CD4-positive, alpha-beta T cell treated with Interleukin-6 at 100 ng/mL for 8 hours (primary cell): ENCODE measurements at regions not wholly inside any gene's neighbourhood (a gene's known extent, or its start where the extent isn't known, plus 50 kb on each side); places are given as distances from the start of the nearest gene placed in this dataset.

Experiments used
- DNase-seq: peaks from one replicate; pipeline ENCODE4 v3.0.0-alpha.2; 2020; ENCODE audit warnings: mixed read lengths, low spot score

DNA sequence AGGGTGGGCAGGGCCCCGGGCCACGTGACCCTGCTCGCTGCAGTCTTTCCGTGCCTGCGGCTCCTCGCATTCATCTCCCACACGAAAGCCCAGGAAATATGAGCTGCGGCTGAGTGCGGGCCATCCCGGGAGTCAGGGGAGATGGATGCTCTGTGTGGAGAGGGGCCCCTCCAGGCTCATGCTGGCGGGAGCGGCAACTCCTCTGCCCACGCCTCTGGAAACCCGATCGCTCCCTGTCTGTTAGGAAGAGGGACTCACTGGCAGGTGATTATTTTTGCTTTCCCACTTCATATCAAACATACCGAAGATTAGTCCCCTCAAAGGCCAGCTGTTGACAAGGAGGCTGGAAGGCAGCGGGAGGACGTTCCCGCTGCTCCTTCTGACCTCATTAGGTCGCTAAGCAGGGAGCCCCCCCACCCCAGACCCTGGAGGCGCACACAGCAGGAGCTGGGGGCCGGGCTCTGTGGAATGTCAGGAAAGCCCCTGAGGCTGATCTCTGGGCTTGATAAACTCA is 228.5 kb downstream of the FOXL1 start:
- DNase-seq: no peak

DNA sequence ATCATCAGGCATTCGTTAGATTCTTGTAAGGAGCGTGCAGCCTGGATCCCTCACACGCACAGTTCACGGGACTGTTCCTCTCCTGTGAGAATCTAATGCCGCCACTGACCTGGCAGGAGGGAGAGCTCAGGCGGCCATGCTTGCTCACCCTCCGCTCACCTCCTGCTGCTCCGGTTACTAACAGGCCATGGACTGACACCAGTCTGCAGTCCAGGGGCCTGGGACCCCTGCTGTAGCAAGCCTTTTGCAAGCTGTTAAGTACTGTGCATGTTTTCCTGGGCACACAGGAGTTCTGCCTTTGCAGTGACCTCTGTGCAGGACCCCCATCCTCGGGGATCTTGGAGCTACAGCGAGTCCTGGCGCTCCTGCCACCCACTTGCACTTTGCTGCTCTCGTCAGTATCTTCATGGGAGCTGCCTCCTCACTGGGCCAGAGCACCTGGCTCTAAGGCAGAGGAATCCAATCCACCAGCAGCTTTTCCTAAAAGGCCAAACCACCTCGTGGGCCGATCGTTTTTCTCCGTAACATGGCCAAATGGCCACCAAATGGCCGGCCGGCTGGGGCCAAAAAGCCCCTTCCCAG is 230.6 kb downstream of the FOXL1 start:
- DNase-seq: no peak

DNA sequence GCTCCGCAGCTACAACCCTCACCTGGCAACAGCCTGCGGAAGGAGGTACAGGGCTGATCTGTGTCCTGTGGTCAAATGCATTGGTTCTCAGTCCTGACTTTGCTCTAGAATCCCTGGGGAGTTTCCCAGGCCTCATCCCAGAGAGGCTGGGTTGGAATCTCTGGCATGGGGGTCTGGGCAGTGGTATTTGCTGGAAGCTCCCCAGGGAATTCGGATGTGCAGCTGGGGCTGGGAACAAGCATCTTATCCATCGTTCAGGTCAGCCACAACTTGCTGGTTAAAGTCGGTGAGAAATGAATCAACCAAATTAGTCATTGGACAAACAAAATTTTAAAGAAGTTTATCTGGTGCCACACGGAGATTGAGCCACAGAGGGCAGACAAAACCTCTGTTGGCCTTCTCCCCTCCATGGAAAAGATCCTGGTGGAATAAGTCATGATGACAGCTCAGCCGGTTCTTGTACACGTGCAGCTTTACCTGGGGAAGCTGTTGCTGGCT is 231.2 kb downstream of the FOXL1 start:
- no peak for DNase-seq

DNA sequence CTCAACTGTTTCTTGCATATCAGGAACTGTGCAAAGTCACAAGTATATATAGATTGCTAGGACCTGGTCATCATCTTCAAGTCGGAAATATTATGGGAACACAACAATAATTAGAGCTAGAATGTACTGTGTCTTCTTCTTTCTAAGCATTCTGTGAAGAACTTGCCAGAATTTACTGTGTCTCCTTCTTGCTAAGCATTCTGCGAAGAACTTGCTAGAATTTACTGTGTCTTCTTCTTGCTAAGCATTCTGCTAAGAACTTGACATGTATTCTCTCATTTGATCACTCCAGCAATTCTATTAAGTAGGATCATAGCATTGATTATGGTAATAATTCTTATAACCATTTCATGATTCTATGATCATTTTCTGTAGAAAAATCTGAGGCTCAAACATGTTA is 231.7 kb downstream of the FOXL1 start:
- DNase-seq: no peak

DNA sequence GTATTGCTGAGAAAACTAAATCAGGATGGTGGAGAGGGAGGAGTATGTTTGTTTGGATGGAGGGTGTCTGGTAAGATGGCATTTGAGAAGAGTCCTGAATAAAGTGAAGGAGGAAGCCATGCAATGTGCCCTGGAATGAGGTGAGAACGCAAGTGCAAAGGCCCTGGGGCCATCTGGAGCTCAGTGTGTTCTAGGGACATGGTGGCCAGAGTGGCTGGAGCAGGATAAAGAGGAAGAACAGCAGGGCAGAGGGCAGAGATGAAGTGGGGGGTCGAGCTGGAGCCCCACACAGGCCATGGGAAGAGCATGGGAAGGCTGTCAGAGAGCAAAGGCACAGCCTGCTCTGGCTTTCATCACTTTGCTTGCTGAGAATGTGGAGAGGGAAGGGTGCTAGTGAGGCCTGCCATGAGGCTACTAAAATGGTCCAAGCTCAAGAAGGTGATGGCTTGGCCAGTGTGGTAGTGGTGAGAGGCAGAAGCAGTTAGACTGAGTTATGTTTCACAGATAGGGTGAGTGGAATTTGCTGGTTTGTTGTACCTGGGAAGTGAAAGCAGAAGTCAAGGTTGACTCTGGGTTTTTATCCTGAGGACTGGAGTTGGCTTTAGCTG is 234.1 kb downstream of the FOXL1 start:
- DNase-seq: no peak

DNA sequence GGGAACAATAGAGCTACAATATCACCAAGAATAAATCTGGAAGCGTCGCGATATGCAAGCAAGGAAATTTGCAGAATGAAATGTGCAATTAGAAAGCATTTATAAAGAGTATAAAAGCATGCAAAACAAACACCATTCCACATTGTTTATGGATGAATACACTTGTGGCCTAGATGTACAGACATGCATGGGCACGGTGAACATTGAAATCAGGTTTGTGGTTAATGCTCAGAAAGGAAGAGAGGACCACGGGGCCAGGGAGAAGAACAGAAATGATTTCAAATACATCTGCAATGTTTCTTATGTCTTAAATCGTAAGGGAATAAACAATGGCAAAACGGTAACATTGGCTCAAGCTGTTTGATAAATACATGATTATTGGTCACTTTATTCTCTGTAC is 235.9 kb downstream of the FOXL1 start:
- DNase-seq: no peak

DNA sequence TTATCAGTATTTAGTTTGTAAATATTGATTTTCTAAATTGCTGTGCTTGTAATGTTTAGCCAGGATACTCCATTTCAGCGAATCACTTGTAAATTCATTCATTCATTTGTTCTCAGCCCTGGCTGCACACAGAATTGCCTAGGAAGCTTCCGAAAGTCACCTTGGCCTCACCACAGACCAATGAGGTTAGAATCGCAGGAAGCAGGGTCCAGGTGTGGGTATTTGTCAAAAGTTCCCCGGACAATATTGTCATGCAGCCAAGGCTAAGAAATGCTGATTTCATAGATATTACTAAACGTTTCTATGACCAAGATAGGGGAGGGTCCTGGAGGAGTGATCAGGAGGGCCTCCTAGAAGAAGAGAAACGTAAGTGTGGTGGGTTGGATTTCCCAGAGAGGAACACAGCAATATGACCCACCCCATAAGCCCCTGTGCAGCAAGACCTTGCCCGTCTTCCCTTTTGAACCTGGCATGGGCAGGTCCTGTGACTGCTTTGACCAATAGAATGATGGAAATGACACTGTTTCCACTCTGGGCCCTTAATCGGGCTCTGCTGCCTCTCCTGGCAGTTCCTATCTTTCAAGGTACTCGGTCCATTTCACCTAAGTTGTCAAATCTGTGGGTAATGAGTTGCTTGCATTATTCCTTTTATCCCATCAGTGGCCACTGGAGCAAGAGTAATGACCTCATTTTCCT is 238.7 kb downstream of the FOXL1 start:
- no peak for DNase-seq

DNA sequence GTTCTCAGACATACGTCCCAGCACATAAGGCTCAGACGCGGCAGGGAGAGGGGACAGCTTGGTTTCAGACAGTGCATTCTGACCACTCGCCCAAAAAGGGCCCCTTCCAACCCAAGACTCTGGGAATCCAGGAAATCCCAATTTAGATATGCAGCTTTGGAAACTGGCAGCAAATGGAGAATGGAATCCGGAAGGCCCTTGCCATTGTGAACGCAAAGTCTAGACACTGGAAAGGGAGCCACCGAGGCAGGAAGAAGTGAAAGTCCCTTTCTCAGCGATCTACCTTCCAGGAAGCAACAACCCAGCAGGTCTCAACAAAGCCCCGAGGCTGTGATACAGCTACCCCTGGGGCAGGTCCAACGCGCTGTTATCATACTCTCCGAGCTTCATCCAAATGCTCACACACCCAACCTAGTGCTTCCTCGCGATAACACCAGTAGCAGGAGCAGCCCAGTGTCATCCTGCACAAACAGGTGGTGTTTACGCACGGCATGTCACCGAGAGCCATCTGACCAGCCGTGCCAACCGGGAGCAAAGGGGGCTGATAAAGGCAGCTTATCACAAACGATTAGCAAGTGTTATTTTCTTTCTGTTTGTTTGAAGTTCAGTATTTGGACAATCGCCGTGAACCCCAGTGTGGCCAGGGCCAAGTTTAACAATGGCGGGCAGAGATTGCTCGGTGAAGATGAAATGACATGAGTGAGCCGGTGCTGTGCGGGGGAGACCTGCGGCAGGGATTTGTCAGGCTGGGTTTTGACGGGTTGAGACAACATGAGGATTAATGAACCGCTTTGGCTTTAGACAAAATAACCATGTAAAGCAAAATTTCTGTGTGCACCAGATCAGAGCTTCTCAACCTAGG is 240.6 kb downstream of the FOXL1 start:
- no peak for DNase-seq

DNA sequence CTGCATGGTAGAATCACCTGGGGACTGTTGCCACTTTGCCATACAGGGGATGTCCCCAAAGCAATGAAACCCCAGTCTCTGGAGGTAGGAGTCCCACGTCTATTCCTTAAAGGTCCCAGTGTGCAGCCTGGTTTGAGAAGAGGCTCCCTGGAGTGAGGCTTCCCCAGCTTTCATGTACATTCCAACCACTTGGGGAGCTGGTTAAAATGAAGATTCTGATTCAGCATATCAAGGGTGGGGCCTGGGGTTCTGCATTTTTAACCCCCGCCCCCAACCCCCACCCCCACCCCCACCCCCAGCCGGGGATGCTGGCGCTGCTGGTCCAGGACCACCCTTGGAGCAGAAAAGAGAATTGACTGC is 241.2 kb downstream of the FOXL1 start:
- no peak for DNase-seq

DNA sequence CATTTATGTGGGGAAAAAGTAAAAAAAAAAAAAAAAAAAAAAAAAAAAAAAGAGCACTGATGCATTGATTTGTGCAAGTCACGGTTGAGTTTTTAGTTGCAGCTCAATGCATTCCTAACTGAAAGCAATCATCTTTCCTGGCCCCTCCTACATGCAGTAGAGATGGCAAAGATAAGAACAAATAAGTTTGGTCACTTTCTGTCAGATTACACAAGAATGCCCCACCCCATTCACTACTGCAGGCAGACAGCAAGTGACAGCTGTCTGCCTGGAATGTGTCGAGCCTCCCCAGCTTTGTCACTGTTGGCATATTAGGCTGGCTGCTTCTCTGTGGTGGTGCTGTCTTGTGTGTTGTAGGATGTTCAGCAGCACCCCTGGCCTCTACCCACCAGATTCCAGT is 243.5 kb downstream of the FOXL1 start:
- no peak for DNase-seq

DNA sequence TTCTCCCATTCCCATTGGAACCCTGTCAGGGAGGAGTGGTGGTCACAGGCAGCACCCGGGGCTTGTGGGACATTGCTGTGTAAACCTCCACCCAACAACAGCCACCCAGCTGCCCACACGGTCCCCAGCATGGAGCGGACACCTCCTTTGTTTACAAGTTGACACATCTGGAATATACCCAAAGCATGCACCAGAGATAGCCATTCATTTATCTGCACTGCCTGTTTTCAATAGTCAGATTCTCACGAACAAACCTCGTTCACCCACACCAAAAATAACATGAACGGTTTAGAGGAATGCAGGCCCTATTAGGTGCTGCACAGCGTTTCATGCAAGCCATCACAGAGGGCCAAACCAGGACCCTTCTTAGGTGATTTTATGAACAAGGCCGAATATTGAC is 244.8 kb downstream of the FOXL1 start:
- no peak for DNase-seq

DNA sequence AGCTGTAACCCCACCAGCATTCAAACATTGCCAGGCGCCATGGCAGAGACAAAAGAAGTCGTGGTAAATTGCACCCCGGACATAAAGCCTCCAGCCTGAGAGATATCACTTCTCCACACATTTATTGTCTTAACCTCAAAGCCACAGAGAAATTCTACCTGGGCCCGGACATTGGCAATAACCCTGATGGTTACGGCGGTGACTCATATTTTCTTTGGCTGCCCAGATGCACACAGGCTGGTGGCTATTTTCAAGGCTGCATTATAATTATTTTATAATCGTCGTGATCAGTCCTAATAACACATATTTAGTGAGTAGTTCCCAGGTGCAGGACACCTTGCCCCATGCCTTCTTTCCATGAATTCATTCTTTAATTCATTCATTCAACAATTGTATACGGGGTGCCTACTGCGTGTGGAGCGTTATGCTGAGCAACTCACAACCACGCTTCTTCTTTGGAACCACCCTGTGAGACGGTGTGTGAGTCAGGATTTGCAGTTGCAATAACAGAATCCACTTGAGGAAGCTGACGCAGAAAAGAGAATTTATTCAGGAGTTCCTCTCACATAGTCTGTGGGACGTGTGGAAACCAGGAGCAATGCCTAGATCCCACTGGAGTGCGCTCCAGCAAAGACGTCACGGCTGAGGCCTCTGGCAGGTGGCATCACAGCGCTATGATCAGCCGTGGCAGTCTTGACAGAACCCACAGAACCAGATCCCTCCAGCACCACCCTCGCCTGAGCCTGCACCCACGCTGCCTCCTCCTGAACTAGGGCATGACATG is 245.7 kb downstream of the FOXL1 start:
- no peak for DNase-seq

DNA sequence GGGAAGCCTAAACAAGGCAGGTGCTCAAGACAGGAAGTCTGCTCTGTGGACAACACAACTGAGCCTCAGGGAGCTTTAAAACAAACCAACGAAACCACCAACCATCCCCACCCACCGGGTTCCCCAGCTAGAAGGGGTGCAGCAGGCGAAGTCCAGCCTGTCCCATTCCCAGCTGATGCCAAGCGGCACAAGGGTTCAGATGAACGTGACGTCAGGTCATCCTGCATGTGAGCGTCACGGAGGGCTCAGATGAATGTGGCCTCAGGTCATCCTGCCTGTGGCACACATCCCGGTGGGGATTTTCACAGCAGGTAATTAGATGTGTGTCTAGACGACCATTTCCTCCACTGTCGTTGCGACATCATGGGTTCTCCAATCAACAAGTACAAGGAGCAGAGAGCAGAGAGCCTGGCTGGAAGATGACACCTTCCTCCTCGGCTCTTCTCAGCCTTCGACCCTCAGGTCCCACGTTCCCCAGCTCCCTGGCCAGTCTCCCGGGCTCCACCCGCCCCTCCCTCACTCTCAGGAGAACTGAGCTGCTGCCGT is 246.5 kb downstream of the FOXL1 start:
- DNase-seq: no peak

DNA sequence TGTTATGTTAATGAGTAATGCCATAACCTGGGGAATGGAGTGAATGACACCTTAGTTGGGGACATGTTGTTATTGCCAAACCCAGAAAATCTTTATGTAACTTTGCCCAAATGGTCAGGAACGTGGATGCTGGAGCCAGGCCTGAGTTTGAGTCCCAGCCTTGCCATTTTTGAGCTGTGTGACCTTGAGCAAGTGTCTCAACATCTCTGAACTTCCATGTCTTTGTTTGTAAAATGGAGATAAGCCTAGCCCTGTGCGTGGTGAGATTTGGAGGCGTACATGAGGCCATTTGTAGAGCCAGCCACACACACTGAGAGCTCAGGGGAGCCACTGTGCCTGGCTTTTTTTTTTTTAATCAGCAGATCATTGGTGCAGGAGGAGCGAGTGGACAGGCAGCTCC is 247.3 kb downstream of the FOXL1 start:
- no peak for DNase-seq

DNA sequence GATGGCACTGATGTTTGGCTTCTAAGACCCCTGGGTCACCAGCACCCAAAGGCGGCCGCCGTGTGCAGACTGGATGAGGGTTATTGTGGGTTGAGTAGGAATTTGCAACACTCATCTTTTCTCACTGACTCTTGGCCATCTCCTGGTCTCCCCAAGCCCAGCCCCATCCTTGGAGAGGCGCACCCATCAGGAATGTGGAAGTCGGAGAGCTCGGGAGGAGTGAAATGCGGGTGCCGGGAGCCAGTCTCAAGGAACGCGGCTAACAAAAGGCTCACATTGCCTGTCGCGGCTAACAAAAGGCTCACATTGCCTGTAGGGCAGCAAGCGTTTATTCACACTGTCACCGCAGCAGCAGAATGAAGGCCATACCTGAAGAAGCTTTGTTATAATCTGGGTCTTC is 248.6 kb downstream of the FOXL1 start:
- no peak for DNase-seq

DNA sequence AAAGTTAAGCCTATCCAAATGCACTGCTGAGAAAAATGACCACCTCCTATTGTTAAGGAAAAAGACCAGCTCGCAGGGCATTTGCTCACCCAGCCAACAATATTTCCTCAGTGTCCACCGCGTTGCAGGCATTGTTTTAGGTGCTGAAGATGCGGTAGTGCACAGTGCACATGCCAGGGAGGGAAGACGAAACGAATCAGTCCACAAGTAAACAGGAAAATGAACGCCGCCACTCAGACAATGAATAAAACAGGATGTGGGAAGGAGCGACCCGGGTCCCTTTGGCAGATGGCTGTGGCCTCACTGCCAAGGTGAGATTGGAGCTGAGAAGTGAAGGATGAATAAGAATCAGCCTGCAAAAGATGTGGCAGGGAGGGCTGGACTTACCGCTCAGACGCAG is 249.2 kb downstream of the FOXL1 start:
- DNase-seq: no peak

DNA sequence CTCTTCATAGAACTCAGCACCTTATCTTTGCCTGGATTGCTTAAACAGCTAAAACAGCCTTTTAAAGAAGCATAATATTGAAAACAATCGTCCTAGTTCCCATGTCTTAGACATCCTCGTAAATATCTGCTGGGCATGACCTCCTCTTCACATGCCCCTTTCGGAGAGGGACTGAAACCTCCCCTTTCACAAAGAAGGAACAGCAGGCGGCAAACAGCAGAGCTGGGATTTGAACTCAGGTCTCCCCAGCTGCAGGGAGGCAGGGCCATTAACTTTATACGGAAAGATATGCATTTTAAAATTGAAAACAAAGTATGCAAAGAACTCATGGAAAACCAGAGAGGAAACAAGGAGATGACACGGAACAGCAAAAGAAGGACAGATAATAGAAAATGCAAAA is 249.9 kb downstream of the FOXL1 start:
- no peak for DNase-seq

DNA sequence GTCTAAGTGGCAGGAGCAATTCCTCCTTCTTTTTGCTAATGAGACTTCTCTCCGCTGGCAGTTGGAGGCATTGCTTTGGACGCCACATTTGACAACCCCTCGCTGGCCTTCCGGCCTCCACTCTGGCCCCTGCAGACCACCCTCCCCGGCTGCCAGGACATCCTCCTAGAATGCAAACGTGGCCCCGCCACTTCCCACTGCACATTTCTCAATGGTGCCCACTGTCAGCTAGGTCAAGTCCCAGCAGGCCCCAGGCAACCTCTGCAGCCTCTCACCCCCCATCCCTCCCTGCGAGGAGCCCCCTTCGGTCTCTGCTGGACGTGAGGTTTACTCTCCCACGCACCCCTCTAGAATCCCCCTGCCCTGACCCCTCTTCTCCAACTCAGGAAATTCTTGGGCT is 250.3 kb downstream of the FOXL1 start:
- no peak for DNase-seq

DNA sequence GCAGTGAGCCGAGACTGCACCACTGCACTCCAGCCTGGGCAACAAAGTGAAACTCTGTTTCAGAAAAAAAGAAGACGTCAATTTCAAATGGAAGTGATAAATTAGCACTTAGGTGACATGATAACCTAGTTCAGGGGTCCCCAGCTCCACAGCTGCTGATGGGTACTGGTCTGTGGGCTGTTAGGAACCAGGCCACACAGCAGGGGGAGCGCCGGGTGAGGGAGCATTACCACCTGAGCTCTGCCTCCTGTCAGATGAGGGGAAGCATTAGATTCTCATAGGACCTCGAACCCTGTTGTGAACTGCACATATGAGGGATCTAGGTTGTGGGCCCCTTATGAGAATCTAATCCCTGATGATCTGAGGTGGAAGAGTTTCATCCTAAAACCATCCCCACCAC is 253.0 kb downstream of the FOXL1 start:
- no peak for DNase-seq

DNA sequence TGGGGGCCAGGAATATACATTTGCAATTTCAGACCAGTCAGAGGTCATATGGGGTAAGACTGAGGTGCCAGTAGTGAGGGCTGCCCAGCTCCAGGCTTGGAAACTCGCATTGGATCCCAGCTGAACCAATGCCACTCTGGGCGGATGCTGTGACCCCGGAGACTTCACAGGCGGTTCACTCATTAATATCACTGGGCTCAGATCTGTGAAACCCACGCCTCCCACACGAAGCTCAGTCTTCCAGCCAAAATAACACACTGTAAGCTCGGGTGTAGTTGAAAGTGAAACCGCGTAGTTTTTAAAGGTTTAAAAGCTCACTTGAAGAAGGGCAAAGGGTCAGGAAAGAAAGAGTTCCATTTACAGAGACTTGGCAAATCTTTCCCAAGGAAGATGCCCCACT is 254.8 kb downstream of the FOXL1 start:
- no peak for DNase-seq

DNA sequence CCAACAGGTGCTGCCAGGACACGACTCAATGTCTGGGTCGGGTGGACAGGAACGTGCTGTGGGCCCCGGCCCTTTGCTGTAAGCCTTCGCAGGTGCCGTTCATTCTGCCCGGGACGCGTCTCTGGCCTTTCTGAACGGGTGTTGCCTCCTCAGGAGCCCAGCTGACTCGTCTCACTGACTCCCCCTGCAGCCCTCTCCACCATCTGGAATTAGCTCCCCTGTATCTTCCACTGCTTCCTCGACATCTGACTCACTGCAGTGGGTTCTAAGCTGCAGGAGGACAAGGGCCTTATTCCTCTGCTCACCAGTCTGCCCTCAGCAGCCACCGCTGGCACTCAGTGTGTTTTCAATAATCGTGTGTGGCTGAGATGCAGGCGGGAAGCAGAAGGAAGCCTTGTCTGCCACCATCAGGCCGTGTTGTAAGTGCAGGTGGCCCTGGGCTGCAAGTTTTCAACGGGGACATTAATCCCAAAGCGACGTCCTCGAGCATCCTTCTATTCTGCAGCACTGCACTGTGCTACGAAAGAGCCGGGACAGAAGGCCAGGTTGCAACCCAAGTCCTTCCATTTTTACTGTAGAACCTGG is 256.2 kb downstream of the FOXL1 start:
- no peak for DNase-seq
